Activated naive CD8-positive, alpha-beta T cell treated with anti-CD3 and anti-CD28 coated beads for 36 hours (primary cell): ENCODE measurements at regions not wholly inside any gene's neighbourhood (a gene's known extent, or its start where the extent isn't known, plus 50 kb on each side); places are given as distances from the start of the nearest gene placed in this dataset.
A peak's percentile ranks its signal among the peaks of the same experiment; 100 is the strongest.

Experiments
- DNase-seq: peaks from one replicate; pipeline ENCODE4 v3.0.0; 2021
- H3K27ac Mint-ChIP-seq: one replicate; pipeline ENCODE4 v1.8.0; 2022; ENCODE audit warnings: mild to moderate bottlenecking, moderate library complexity, mixed read lengths
- H3K27me3 Mint-ChIP-seq: one replicate; pipeline ENCODE4 v1.8.0; 2022; ENCODE audit warnings: mild to moderate bottlenecking, mixed read lengths
- H3K36me3 Mint-ChIP-seq: one replicate; pipeline ENCODE4 v1.8.0; 2021; ENCODE audit warnings: mild to moderate bottlenecking, mixed read lengths
- H3K4me1 Mint-ChIP-seq: one replicate; pipeline ENCODE4 v1.8.0; 2021; ENCODE audit warnings: mixed read lengths
- H3K4me3 Mint-ChIP-seq: one replicate; pipeline ENCODE4 v1.8.0; 2022; ENCODE audit warnings: mild to moderate bottlenecking, moderate library complexity, mixed read lengths
- H3K9me3 Mint-ChIP-seq: one replicate; pipeline ENCODE4 v1.8.0; 2022; ENCODE audit warnings: mixed read lengths

DNA sequence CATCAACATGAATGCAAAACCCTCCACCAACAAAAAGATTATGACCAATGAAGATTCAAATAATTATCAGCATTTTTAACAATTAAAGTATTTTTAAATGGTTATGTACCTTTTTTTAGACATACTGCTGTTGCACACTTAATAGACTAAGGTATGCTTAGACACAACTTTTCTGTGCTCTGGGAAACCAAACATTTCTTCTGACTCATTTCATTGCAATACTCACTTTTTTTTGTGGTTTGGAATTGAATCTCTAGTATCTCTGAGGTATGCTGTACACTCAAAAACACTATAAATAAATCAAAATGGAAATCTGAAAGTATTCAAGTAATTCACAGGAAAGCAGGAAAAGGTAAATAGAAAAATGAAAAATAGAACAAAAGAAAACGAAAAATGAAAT, 247.9 kb upstream of the POU3F3 start:
- Mint-ChIP-seq H3K4me3 (no peak overlapping the region), H3K27me3 (peaks cover 8% of the 10 kb centered on the region), H3K36me3 (no peaks in the 10 kb centered on the region), H3K9me3 (peaks cover 7% of the 10 kb centered on the region), H3K27ac (no peak overlapping the region), H3K4me1 (no peaks in the 10 kb centered on the region)
- no peak for DNase-seq

DNA sequence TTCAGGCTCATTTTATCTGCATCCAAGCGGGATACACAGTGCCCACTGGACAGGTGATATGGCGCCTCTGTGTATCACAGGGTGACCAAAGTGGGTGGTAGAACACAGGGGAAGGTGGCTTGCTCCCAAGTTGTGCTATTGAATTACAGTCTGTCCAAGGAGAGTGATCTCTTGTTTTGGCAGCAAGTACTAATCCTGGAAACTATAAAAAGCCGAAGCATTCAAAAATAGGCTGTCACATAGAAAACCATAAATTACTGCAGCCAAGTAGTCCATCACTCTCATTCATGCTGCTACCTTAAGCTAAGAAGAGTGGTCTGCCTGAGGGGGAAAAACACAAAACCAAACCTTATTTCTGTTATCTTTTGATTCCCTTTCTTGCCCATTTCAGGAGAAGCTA, 237.1 kb upstream of the POU3F3 start:
- Mint-ChIP-seq H3K27ac (no peak overlapping the region), H3K36me3 (no peaks in the 10 kb centered on the region), H3K9me3 (no peaks in the 10 kb centered on the region), H3K4me3 (no peak overlapping the region), H3K4me1 (no peaks in the 10 kb centered on the region), H3K27me3 (peaks cover 6% of the 10 kb centered on the region)
- DNase-seq = no peak

DNA sequence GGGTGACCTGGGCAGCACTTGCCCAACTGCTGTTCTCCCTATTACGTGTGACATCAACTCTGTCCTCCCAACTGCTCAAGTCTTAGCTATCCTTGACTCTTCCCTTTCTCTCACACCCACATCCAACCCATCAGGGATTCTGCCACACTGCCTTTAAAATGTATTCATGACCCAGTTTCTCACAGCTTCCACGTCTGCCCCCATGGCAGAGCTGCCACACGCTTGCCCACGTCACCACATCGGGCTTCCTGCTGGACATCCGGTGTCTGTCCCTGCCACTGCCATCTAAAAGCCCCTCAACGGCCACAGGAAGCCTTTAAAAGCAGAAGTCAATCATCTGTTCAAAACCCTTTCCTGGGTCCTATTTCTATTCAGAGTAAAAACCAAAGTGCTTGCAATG, 233.1 kb upstream of the POU3F3 start:
- Mint-ChIP-seq H3K4me1 (no peaks in the 10 kb centered on the region), H3K4me3 (no peak overlapping the region), H3K27me3 (peaks cover 6% of the 10 kb centered on the region), H3K9me3 (peaks cover 3% of the 10 kb centered on the region), H3K36me3 (no peaks in the 10 kb centered on the region), H3K27ac (no peak overlapping the region)
- DNase-seq = no peak

DNA sequence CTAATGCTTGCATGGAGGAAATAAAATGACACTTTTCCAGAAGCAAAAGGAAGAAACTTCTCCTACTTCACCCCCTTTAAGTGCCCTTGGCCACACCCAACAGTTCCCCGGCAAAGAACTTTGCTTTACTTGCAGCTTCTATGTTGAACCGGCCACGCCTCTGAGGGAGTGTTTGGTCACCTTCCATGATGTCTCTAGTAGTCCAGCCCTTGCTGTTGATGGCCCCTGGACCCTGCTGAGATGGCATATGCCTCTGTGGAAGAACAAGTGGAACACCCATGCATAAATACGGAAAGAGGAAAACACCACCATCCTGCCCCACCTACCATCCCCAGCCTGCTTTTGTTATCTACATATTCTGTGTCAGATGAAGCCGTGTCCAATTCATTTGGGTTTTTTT, 218.3 kb upstream of the POU3F3 start:
- Mint-ChIP-seq H3K4me1 (no peaks in the 10 kb centered on the region), H3K36me3 (no peaks in the 10 kb centered on the region), H3K27me3 (no peaks in the 10 kb centered on the region), H3K9me3 (no peaks in the 10 kb centered on the region), H3K27ac (no peak overlapping the region), H3K4me3 (no peak overlapping the region)
- DNase-seq = no peak

DNA sequence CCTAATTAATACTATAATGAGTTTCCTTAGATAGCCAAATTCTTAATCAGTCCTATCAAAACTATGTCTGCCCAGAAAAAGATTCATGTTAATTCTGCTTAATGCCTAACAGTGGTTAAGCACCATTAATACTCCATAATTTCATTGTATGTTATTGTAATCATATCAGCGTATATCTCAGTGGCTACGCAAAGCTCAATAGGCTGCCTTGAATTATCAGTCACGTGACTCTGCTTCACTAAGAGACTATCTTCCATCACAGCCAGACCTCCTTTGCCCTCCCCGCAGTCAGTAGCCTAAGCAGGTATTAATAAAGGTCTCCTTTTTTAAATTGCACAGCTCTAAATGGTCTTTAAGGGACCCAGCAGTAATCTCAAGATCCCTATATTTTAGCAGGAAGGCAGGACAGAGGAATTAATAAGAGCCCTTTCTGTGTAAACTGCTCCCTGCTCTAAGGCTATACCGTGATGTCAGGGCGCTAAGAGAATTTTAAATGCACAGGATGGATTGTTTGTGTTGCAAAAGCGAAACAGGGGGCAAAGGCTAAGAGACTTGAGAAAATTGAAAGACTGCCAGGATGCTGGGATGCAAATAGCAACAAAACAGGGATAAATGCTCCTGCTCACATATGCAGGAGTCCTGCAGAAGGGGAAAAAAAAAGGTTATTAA, 215.6 kb upstream of the POU3F3 start:
- no peaks in the 10 kb centered on the region for H3K27me3 Mint-ChIP-seq
- H3K4me3 Mint-ChIP-seq = no peak overlapping the region
- no peaks in the 10 kb centered on the region for H3K36me3 Mint-ChIP-seq
- H3K9me3 Mint-ChIP-seq = peaks cover 1% of the 10 kb centered on the region
- no peaks in the 10 kb centered on the region for H3K4me1 Mint-ChIP-seq
- no peak for DNase-seq
- no peak overlapping the region for H3K27ac Mint-ChIP-seq

DNA sequence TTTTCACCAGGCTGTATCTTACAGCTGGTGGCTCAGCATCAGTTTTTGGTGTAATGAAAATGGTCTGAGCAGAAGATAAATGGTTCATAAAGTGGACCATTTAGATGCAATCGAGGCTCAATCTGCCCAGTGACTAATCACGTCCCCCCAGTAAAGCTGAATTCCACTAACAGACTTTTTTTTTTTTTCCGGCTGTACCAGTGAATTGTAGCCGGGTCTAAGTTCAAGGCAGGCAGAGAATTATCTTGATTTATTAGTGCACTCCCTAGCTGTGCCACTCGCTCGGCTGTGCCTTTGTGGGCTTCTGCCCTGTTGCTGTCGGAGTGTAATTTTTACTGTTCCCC, 215.1 kb upstream of the POU3F3 start:
- no peak for DNase-seq
- Mint-ChIP-seq H3K36me3 (no peaks in the 10 kb centered on the region), H3K27ac (no peak overlapping the region), H3K4me3 (no peak overlapping the region), H3K9me3 (peaks cover 1% of the 10 kb centered on the region), H3K27me3 (no peaks in the 10 kb centered on the region), H3K4me1 (no peaks in the 10 kb centered on the region)

DNA sequence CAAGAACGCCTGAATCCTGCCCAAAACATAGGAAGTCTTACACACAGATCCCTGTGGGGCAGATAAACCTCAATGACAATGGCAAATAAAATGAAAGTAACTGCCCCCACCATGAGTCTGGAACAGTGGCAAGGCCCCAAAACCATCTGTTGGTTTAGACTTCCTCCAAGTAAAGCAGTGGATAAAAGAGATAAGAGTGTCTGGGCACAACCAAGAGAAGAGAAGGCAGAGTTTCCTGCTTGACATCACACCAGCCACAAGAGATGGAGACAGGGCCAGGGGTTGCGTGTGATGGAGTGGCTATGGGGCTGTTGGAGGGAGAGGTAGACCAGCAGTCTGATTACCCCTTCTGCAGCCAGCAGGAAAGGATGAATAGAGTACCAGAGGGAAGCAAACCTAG, 212.1 kb upstream of the POU3F3 start:
- Mint-ChIP-seq H3K27ac (no peak overlapping the region), H3K36me3 (no peaks in the 10 kb centered on the region), H3K4me3 (no peak overlapping the region), H3K27me3 (no peaks in the 10 kb centered on the region), H3K9me3 (peaks cover 1% of the 10 kb centered on the region), H3K4me1 (no peaks in the 10 kb centered on the region)
- no peak for DNase-seq

DNA sequence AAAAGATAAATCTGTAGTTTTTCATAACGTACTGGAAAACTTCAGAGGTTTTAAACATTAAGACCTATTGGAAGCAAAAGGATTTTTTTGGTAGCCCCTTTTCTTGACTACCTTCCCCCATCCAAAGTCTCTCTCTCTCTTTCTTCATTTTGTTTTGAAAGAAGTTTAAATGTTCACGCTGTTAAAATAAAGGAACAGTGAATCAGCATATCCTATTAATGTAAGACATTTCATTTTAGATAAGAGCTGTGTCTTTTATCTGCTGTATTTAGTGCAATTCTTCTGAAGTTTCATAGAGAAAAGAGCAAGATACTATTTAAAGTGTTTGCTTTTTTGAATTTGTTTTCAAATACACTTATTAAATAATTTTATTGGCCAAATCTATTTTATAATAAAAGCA, 205.5 kb upstream of the POU3F3 start:
- H3K4me3 Mint-ChIP-seq = no peak overlapping the region
- H3K4me1 Mint-ChIP-seq = no peaks in the 10 kb centered on the region
- peaks cover 10% of the 10 kb centered on the region for H3K27me3 Mint-ChIP-seq
- no peak overlapping the region for H3K27ac Mint-ChIP-seq
- no peak for DNase-seq
- H3K36me3 Mint-ChIP-seq = no peaks in the 10 kb centered on the region
- peaks cover 4% of the 10 kb centered on the region for H3K9me3 Mint-ChIP-seq

DNA sequence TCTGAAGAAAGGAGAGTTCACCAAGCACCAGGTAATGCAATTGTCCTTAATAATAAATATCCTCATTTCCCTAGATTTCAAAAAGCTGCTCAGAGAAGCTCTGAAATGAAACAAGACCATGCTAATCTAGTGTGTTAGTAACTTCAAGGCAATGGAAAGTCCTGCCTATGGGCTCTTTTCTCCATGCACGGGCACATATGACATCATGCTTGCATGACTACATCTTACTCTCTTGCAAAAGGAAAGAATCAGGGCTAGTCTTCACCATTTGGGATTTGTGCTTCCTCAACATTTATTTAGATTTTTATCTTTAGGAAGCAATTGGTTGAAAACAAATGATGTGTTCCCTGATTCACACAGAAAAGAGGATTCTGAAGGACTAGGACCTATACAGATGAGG, 204.0 kb upstream of the POU3F3 start:
- Mint-ChIP-seq H3K27me3 (peaks cover 12% of the 10 kb centered on the region), H3K9me3 (peaks cover 4% of the 10 kb centered on the region), H3K36me3 (no peaks in the 10 kb centered on the region), H3K4me3 (no peak overlapping the region), H3K4me1 (no peaks in the 10 kb centered on the region), H3K27ac (no peak overlapping the region)
- no peak for DNase-seq

DNA sequence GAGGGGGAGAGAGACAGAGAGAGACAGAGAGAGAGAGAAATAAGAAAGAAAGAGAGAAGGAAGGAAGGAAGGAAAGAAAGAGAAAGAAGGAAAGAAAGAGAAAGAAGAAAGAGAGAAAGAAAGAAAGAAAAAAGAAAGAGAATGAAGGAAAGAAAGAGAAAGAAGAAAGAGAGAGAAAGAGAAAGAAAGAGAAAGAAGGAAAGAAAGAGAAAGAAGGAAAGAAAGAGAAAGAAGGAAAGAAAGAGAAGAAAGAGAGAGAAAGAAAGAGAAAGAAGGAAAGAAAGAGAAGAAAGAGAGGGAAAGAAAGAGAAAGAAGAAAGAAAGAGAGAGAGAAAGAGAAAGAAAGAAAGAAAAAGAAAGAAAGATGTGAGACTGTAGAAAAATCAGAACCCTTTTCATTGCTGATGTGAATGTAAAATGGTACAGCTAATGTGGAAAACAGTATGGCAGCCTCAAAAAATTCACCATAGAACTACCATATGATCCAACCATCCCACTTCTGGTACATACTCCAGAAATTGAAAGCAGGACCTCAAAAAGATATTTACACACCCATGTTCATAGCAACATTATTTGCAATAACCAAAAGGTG, 203.4 kb upstream of the POU3F3 start:
- H3K27ac Mint-ChIP-seq = no peak overlapping the region
- no peaks in the 10 kb centered on the region for H3K36me3 Mint-ChIP-seq
- peaks cover 19% of the 10 kb centered on the region for H3K27me3 Mint-ChIP-seq
- peaks cover 4% of the 10 kb centered on the region for H3K9me3 Mint-ChIP-seq
- no peak overlapping the region for H3K4me3 Mint-ChIP-seq
- H3K4me1 Mint-ChIP-seq = no peaks in the 10 kb centered on the region
- no peak for DNase-seq

DNA sequence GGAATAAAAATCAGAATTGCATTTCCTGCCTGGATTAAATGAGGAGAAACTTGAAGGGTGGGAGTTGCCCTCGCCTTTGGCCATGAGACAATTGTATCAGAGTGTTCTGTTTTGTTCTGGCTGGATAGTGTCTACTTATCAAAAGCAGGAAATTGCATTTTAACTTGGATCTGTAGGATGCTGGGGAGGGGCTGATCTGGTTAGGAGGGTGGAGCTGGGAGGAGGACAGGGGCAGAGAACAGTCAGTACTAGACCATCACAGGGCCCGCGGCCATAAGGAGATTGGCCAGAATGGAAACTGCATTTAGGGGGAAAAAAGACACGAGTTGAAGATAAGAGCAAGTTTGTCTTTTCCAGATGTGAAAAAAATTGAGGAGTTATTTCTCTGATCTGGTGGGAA, 199.1 kb upstream of the POU3F3 start:
- H3K4me1 Mint-ChIP-seq = peaks cover 5% of the 10 kb centered on the region
- no peak overlapping the region for H3K27ac Mint-ChIP-seq
- DNase-seq = no peak
- H3K27me3 Mint-ChIP-seq = peaks cover 34% of the 10 kb centered on the region
- no peaks in the 10 kb centered on the region for H3K36me3 Mint-ChIP-seq
- peaks cover 4% of the 10 kb centered on the region for H3K9me3 Mint-ChIP-seq
- H3K4me3 Mint-ChIP-seq = no peak overlapping the region

DNA sequence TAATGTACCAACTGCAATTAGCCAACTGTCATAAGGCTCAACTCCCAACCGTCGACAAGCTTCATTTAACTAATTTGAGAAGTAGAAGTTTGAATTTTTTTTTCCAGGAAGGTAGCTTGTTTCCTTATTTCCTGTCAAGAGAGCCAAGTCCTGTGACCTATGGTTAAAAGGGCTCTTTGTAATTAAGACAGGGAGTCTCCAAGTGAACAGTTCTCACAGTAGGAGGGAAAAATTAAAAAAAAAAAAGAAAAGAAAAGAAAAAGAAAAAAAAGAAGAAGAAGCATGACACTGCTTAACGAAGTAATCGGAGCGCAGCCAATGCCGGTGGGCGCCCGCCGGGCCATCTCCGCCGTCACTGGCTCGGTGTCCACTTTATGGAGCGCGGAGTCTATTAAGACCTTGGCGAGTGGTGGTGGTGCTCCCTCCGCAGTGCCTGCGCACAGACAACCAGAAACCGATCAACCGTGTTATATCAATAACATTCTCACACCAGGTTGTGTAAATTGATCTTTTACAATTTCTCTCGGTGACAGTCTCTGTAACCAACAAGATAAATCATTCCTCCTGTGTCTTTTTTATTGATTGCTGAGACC, 197.2 kb upstream of the POU3F3 start:
- peaks cover 5% of the 10 kb centered on the region for H3K4me1 Mint-ChIP-seq
- H3K27ac Mint-ChIP-seq = no peak overlapping the region
- no peak for DNase-seq
- H3K4me3 Mint-ChIP-seq = no peak overlapping the region
- no peaks in the 10 kb centered on the region for H3K9me3 Mint-ChIP-seq
- peaks cover 47% of the 10 kb centered on the region for H3K27me3 Mint-ChIP-seq
- H3K36me3 Mint-ChIP-seq = no peaks in the 10 kb centered on the region

DNA sequence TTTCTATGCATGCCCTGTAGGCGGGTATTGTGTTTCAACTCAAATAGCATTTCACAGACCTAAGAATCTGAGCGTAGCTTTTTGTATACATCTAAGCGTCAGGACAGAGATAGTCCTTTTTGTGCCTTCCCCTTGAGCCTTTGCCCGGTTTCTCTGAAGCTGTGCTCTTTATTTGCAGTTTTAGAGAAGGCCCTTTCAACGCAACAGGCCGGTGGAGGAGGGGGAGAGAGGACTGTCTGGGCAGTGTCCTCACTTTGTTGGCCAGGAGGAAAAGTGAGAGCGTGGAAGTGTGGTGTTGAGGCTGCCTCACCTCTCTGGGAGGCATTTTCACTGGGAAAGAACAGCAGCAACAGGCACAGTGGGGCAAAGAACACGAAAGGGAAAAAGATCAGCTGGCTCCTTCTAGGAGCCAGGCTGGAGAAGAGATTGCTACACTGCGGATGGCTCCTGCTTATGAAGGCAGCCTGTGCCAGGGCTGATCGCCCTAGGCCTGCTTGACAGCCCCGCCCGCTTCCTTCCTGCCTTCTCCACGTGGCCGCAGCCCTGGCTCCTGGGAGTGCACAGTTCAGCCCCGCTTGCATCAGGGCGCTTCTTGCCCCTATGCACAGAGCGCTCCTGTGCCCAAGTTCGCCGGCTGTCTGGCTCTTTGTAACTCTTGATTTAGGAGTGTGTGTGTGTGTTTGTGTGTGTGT, 195.6 kb upstream of the POU3F3 start:
- H3K4me3 Mint-ChIP-seq = no peak overlapping the region
- peaks cover 52% of the 10 kb centered on the region for H3K27me3 Mint-ChIP-seq
- no peak overlapping the region for H3K27ac Mint-ChIP-seq
- H3K4me1 Mint-ChIP-seq = peaks cover 5% of the 10 kb centered on the region
- H3K36me3 Mint-ChIP-seq = no peaks in the 10 kb centered on the region
- peak; percentile 17 for DNase-seq
- no peaks in the 10 kb centered on the region for H3K9me3 Mint-ChIP-seq

DNA sequence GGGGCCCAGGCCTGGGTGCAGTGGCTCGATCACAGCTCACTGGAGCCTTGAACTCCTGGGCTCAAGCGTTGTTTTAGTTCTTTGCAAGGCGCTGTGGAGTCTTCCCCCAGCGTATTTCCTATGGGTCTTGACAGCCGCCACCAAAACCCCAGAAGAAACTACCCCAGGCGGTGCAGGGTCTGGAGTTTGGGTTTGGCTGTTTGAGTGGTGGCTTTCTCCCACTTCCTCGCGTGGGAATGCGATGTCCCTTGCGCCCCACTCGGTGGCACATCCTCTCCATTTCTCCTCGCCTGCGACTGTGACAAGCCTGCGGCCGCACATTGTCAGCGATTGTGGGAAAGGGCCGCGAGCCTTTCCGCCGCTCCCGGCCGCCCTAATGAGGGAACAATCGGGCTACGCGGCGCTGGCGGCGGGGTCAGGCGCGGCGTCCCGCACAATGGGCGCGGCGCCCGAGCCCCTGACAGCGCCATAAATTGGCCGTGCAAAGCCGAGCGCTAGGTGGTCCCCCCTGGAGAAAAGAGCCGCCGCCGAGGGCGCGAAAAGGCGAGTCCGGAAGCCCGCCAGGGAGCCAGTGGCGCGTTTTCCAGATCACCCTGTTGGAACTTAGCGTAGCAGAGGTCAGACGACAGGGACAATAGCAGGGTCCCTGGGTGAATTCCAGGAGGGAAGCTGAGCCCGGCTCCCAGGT, 194.9 kb upstream of the POU3F3 start:
- H3K27me3 Mint-ChIP-seq = peaks cover 52% of the 10 kb centered on the region
- no peaks in the 10 kb centered on the region for H3K36me3 Mint-ChIP-seq
- no peak overlapping the region for H3K4me3 Mint-ChIP-seq
- no peak overlapping the region for H3K27ac Mint-ChIP-seq
- DNase-seq = no peak
- no peaks in the 10 kb centered on the region for H3K9me3 Mint-ChIP-seq
- peaks cover 5% of the 10 kb centered on the region for H3K4me1 Mint-ChIP-seq

DNA sequence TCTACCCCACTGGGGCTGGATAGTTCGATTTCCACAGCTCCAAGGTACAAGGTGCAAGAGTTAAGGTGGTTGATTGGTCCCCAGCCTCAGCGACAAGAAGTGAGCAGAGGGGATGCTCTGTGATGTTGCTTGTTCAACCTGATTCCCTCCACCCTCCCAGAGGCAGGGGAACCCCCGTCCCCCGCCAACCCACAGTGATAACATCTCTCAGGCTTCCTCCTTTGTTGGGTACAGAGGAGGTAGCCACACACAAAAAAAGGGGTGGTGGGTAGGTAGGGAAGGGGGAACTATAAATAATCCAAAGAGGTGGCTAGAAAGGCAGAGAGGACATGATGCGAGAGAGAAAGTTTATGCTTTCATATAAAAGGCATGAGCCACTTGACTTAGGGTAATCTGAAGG, 192.9 kb upstream of the POU3F3 start:
- H3K36me3 Mint-ChIP-seq = no peaks in the 10 kb centered on the region
- H3K27ac Mint-ChIP-seq = no peak overlapping the region
- peaks cover 41% of the 10 kb centered on the region for H3K27me3 Mint-ChIP-seq
- H3K4me3 Mint-ChIP-seq = no peak overlapping the region
- DNase-seq = no peak
- no peaks in the 10 kb centered on the region for H3K9me3 Mint-ChIP-seq
- peaks cover 5% of the 10 kb centered on the region for H3K4me1 Mint-ChIP-seq
